Stimulated activated CD8-positive, alpha-beta memory T cell treated with anti-CD3 and anti-CD28 coated beads, Interleukin-15, amount 100 ng/mL, for 48 hours (primary cell): ENCODE measurements at regions not wholly inside any gene's neighbourhood (a gene's known extent, or its start where the extent isn't known, plus 50 kb on each side); places are given as distances from the start of the nearest gene placed in this dataset.
"Not testable (repeated sequence)": the region's sequence is repeated elsewhere in the genome, so short reads cannot be mapped to it uniquely, and the experiment has no call there.

ENCODE experiments used
- DNase-seq, 2 donors: peaks; one replicate each; pipeline ENCODE4 v3.0.0-alpha.2; 2020; ENCODE audit warnings: low read depth in 2 of 2

- DNase-seq = no peak
Measured at GRCh38 chr13:89212186-89212585, 1541.0 kb downstream of the SLITRK5 start.

- DNase-seq = no peak
Measured at GRCh38 chr13:89214185-89214584, 1543.0 kb downstream of the SLITRK5 start.

- DNase-seq = not testable (repeated sequence)
Measured at GRCh38 chr13:89215319-89215718, 1544.1 kb downstream of the SLITRK5 start.

DNA sequence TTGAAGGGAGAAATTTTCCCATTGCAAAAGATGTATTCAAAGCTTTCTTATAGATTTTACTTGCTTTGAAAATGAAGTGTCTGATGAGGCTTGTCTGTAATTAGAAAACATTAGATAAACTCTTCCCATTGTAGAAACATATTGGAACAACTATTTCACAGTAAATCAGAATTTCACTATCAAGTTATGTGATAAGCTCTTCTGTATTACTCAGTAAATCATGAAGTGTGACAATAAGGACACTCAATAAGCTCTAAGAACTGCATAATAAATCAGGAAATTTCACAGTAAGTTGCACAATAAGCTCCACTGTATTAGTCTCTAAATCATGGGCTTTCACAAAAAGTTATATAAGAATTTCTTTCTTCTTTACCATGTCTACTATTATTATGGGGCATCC, 1546.6 kb downstream of the SLITRK5 start:
- DNase-seq = no peak

- DNase-seq = no peak
Measured at GRCh38 chr13:89221557-89222158, 1550.5 kb downstream of the SLITRK5 start.

GRCh38 chr13:89227356-89227755, 1556.2 kb downstream of the SLITRK5 start:
- DNase-seq = no peak

DNA sequence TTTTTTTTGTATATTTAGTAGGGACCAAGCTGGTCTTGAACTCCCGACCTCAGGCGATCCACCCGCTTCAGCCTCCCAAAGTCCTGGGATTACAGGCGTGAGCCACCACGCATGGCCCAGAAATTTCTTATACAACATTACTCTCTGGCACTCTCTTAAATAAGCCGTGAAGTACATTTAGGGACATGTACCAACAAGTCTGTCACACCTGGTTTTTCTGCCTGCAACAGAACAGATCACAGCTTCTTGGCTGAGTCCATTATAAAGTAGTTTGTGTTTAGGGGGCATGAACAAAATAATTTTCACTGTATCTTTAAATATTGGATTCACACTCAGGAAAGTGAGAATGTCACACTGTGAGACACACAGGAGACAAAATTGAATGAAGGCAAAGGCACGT, 1567.3 kb downstream of the SLITRK5 start:
- no peak for DNase-seq

DNA sequence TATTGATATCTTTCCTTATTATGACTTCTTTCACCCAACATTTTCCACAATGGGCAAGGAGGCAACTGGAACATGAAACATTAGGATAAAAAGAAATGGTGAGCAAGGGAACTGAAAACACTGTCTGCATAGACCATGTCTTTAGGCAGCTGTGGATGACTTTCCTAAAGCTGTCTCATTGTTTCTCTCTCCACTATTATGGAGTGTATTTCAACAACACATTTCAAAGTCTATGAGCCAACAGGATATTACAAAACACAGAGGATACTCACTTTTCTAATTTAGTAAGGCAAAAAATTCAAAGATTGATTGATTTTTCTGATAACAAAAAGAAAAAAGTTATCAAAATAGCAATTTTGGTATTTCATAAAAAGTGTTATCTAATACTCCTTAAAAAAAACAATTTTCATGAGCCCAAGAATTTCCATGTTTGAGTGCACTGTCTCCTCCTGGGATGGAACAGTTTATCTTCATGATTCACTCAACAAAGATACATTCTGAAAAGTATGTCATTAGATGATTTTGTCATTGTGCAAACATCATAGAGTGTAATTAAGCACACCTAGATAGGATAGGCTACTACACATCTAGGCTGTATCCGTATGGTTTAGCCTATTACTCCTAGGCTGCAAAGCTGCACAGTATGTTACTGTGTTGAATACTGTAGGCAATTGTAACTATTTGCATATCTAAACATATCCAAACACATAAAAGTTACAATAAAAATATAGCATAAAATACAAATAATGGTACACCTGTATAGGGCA, 1568.4 kb downstream of the SLITRK5 start:
- no peak for DNase-seq

- no peak for DNase-seq
Measured at GRCh38 chr13:89255844-89256406, 1584.8 kb downstream of the SLITRK5 start.

DNA sequence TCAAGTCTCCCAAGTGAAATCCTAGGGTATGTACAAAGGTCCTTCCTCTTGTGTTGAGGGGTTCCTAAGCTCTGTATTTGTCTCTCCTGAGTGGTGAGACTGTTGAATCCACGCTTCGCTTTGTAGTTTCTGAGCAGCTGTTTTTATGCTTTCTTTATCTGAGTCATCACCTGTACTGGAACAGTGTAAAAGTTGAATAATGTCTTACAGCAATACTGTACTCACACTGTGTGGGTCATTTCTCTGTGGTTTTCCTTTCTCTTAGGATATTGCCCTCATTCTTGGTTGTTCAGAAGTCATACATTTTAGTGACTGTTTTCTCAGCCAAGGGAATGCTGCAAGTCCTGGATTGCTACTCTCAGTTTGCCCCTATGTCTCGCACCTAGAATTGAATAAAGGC, 1596.6 kb downstream of the SLITRK5 start:
- no peak for DNase-seq

DNA sequence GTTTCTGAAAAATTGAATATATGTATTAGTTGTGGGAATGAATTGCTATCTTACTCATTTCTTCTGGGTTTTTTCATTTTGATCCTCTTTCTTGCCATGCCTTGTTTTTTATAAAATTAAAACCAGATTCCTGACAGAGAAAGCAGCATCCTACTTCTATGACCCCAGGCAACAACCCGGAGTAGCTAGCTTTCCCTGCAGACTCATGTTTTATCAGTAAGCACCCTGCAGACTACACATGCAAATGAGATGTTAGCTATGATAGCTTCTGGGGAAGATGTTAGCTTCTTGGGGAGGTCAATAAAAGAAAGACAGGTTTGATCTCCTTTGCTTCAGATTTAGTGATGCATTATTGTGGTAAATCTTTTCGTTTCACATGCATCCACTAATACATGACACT, 1598.6 kb downstream of the SLITRK5 start:
- DNase-seq = no peak

- no peak for DNase-seq
Measured at GRCh38 chr13:89270736-89271135, 1599.6 kb downstream of the SLITRK5 start.

DNA sequence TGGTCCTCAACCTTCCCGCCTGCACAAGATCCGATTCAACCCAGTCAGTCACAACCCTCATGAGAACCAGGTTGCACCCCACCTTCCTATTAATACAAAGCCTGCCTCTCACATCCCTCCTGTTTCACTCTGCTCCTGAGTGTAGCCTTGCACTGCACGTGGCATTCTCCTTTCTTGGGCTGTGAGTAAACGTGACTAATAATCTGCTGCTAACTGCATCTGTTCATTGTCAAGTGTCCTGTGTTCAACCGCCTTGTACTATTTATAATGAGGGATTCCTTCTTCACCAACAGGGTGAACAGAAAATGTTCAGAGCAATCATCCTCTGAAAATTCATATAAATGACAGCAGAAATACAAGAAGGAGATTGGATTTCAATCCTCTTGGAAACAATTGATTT, 1608.2 kb downstream of the SLITRK5 start:
- no peak for DNase-seq

DNA sequence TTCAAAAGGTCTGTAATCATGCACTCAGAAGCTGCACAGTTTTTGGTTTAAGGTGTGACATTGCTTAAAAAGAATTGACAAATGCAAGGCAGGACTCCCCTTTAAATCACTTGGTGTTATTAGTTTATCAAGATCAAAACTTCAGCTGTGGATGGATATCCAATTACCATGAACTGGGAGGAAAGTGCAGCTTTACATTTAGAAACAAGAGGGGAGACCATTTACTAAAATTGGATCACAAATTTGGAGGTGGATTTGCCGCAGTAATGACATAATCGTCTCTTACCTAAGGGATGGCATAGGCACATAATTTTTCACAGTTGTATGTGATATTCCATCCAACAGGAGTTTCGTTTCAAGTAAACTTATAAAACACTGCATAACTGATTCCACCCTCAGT, 1610.2 kb downstream of the SLITRK5 start:
- no peak for DNase-seq

DNA sequence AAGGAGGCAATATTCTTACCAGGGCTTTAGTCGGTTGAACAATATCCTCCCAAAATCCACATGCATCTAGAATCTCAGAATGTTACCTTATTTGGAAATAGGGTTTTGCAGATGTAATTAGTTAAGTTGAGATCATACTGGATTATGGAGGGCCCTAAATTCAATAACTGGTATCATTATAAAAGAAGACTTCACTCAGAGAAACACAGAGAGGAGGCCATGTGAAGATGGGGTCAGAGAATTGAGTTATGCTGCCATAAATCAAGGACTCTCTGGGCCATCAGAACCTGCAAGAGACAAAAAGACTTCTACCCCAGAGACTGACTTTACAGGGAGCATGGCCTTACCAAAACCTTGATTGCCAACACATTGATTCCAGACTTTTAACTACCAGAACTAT, 1611.1 kb downstream of the SLITRK5 start:
- DNase-seq = no peak

GRCh38 chr13:89287381-89287780, 1616.2 kb downstream of the SLITRK5 start:
- DNase-seq = no peak

DNA sequence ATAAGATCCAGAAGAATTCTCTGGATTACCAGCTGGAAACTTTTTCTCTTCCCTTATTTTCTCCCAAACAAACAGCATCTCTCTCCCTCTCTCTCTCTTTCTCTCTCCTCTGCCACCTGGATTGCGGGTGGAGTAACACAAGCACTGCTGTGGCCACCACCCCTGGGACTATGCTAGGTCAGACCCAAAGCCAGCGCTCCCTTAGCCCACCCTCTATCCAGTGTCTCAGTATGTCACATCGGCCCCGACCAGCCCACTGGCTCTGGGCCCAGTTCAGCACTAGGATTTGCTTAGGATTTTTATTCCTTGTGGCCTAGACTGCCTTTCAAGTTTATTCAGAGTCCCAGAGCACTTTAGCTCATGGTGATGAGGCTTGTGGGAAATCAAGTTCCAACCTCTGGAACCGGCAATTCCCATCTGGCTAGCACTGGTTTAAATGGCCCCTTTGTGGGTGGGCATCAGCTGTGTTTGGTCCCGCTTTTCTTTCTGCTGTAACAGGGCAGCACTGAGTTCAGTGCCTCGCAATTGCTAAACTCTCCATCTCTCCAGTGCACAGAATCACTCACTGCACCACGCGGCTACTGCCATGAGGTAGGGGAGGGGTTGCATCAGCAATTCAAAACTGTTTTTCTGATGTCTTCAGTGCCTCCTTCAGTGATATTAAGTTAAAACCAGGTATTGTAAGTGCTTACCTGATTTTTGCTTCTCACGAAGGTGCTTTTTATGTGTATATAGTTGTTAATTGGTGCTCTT, 1623.1 kb downstream of the SLITRK5 start:
- DNase-seq = no peak

DNA sequence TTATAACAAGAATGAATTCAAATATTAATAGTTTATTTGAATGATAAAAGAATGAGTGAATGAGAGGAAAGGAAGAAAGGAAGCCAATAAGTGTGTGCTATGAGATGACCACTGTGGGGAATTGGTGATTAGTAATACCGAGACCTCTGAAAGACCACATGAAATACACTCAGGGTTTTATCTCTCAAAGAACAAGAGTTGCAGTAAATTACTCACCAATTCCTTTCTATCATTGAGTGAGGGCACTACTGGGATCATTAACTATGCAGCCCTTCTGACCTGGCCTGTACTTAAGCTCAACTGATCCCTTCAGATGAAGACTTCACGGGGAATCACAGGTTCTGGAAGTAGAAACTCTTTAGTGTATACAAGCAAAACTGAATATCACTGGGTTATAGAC, 1636.1 kb downstream of the SLITRK5 start:
- DNase-seq = no peak

- no peak for DNase-seq
Measured at GRCh38 chr13:89310943-89311672, 1639.9 kb downstream of the SLITRK5 start.

GRCh38 chr13:89315287-89315686, 1644.1 kb downstream of the SLITRK5 start:
- no peak for DNase-seq

GRCh38 chr13:89322466-89322865, 1651.3 kb downstream of the SLITRK5 start:
- no peak for DNase-seq

DNA sequence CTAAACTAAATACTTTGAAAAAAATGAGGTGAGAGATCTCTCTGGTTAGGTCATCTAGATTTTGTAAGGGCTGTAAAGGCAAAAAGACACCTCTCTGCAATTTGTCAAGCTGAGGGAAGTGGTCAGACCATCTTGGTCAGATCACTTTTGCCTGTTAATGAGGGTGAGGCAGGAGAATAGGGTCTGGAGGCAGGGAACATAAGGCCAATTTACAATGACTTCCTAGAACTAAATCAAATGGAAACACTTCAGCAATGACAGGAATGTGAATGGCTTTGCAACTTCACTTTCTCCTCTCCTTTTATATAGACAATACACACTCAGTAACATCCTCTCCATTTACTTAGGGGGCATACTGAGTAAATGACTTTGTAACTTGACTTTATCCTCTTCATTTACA, 1653.4 kb downstream of the SLITRK5 start:
- DNase-seq = no peak
